HCT116 (cell line): ENCODE measurements at regions not wholly inside any gene's neighbourhood (a gene's known extent, or its start where the extent isn't known, plus 50 kb on each side); places are given as distances from the start of the nearest gene placed in this dataset.

ENCODE experiments used
- CTCF ChIP-seq, 3 experiments: fragments of 200-600 bp in 1 of 3; sonication (generic) in 1 of 3; IDR thresholded peaks in 2 of 3; conservative IDR thresholded peaks in 1 of 3; 2 replicates each; pipeline ENCODE4 v1.5.1; 2012 to 2017; ENCODE audit warnings: low read depth in 2 of 3, low read length in 2 of 3, antibody characterized with exemption in 1 of 3, borderline replicate concordance in 1 of 3, control low read depth in 1 of 3, mild to moderate bottlenecking in 1 of 3, mixed read lengths in 1 of 3, mixed run types in 1 of 3, moderate library complexity in 1 of 3; ENCODE audit not compliant: insufficient read depth in 1 of 3
- EZH2 ChIP-seq: fragments of 200-600 bp; sonication (generic); IDR thresholded peaks from 2 replicates; pipeline ENCODE4 v1.6.1; 2017; ENCODE audit warnings: antibody characterized with exemption, mixed run types
- POLR2A ChIP-seq: IDR thresholded peaks from 2 replicates; pipeline ENCODE4 v1.7.0; 2011; ENCODE audit warnings: borderline replicate concordance; ENCODE audit not compliant: insufficient read depth, insufficient read length; ENCODE audit errors: extremely low read depth
- TCF7L2 ChIP-seq: IDR thresholded peaks from 2 replicates; pipeline ENCODE4 v1.7.0; 2011; ENCODE audit warnings: borderline replicate concordance, inconsistent platforms; ENCODE audit not compliant: insufficient read depth, insufficient read length; ENCODE audit errors: extremely low read depth
- YY1 ChIP-seq: IDR thresholded peaks from 2 replicates; pipeline ENCODE4 v1.6.1; 2011; ENCODE audit warnings: low read length, low read depth, moderate library complexity, mild to moderate bottlenecking; ENCODE audit not compliant: insufficient replicate concordance; ENCODE audit errors: extremely low read depth

- TF ChIP-seq EZH2, result no peak
- no peak for TF ChIP-seq CTCF (IDR thresholded peaks at IDR 0.05 in 2 of 3, conservative IDR thresholded peaks at IDR 0.05 in 1 of 3; ENCODE audit: borderline replicate concordance in 1 of 3, insufficient read depth in 1 of 3, low read depth in 2 of 3, low read length in 2 of 3)
- TF ChIP-seq YY1, result no peak
- no peak for TF ChIP-seq POLR2A
- no peak for TF ChIP-seq TCF7L2
Measured at GRCh38 chr15:85847031-85847430, 52.3 kb upstream of the KLHL25 start.
